ENCODE measurements at regions not wholly inside any gene's neighbourhood (a gene's known extent, or its start where the extent isn't known, plus 50 kb on each side); places are given as distances from the start of the nearest gene placed in this dataset.

DNA sequence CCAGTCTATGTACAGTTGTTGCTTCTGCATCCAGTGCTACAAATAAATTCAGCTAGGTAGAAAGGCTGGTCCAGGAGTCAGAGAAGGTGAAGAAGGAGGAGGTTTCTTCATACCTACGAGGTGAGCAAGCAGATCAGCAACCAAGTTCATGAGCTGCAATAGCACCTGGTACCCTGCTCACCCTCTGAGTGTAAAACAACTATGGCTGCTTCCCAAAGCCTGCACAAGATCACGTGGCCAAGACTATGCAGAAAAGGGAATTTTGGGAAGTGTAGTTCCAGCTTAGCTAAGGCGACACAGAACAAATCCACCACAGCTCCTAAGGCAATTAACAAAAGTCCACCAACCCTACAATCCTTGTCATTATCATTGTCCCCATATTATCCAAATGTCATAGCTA, 95.9 kb upstream of the AUTS2 start:
- TF ChIP-seq, protein P1, sequence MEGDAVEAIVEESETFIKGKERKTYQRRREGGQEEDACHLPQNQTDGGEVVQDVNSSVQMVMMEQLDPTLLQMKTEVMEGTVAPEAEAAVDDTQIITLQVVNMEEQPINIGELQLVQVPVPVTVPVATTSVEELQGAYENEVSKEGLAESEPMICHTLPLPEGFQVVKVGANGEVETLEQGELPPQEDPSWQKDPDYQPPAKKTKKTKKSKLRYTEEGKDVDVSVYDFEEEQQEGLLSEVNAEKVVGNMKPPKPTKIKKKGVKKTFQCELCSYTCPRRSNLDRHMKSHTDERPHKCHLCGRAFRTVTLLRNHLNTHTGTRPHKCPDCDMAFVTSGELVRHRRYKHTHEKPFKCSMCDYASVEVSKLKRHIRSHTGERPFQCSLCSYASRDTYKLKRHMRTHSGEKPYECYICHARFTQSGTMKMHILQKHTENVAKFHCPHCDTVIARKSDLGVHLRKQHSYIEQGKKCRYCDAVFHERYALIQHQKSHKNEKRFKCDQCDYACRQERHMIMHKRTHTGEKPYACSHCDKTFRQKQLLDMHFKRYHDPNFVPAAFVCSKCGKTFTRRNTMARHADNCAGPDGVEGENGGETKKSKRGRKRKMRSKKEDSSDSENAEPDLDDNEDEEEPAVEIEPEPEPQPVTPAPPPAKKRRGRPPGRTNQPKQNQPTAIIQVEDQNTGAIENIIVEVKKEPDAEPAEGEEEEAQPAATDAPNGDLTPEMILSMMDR (IDR thresholded peaks at IDR 0.05; ENCODE audit: borderline replicate concordance, extremely low read depth, low read length, poor library complexity, severe bottlenecking) = no peak
- TF ChIP-seq EZH2 (IDR thresholded peaks at IDR 0.05; ENCODE audit: borderline replicate concordance, low read depth, low read length, severe bottlenecking) = no peak

All from DND-41 (cell line).